Femur (tissue), 1 donor: ENCODE measurements at regions not wholly inside any gene's neighbourhood (a gene's known extent, or its start where the extent isn't known, plus 50 kb on each side); places are given as distances from the start of the nearest gene placed in this dataset.

ENCODE experiments used
- DNase-seq: peaks from one replicate; pipeline ENCODE4 v3.0.0-alpha.2; 2017

DNA sequence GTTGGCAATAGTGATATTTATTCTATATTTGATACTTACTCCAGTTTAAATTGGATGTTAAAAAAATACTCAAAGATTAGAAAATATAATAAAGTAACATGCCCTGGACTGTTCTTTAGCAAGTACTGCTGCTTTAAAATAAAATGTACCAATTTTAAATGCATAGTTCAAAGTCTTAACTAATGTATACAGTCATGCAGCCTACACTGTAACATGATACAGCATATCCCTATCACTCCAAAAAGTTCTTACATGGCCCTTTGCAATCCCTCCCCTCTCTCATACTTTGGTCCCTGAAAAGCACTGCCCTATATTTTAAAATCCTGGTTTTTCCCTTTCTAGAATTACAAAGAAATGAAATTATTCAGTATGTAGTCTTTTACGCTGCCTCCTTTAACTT, 726.6 kb downstream of the LTN1 start:
- DNase-seq: no peak

DNA sequence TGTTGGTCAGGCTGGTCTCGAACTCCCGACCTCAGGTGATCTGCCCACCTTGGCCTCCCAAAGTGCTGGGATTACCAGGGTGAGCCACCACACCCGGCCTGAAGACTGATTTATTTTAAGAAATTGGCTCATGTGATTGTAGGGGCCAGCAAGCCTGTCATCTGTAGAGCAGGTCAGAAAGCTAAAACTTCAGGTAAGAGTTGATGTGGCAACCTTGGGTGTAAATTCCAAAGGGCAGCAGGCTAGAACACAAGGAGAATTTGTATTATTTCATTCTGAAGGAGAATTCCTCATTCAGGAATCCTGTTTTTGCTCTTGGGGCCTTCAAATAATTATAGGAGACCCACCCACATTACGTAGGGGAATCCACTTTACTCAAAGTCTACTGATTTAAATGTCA, 728.7 kb downstream of the LTN1 start:
- no peak for DNase-seq

DNA sequence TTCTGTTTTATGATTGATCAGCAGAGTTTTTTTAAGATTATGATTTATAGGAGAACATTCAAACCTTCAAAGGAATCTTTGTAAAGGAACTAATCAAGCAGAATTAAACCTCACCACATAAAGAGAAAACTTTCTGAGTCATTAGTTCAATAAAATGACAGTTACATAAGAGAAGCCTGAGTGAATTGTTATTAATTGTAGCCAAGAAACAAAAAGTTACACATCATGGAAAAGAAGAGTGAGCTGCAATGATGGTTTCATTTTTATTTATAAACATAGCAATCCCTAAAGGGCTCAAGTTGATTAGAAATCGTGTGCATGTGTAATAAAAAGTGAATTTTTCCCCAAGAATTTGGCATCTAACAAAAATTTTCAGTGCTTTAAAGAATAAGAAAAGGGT, 731.4 kb downstream of the LTN1 start:
- no peak for DNase-seq

- no peak for DNase-seq
Measured at GRCh38 chr21:28257276-28257675, 735.4 kb downstream of the LTN1 start.

GRCh38 chr21:28256837-28257236, 735.8 kb downstream of the LTN1 start:
- DNase-seq: no peak

DNA sequence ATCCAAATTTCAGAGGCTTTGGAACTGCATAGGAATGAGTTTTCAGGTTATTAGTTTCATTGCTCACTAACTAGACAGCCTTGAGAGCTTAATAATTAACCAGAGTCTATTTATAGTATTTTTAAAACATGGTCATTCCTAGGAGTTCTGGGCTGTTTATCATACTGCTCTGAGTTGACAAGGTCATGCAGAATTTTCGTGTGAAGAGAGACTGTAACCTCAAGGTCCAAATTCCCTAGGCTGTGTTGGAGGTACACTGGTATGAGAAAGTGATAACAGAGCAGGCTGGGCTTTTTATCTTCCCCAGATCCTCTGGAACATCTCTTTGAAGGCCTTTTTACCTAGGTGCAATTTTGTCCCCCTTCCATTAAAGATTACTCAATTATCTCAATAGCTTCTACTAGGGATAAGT, 736.3 kb downstream of the LTN1 start:
- DNase-seq: no peak

DNA sequence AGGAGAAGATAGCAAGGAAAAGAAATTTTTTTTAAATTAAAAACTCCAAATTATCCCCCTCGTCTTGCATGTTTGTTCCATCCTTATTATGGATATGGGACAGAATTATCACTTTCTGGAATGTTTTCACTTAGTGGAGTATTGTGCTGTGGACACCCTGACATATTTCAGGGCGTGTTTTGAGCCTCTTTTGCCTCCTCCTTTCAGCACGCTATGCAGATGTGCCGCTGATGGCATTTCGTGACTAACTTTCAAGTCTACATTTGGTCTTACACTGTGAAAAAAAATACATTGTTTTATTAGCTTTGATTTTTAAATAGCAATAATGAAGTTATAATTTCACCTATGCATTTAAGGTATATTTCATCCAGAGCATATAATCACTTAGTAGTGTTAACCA, 738.7 kb downstream of the LTN1 start:
- no peak for DNase-seq

GRCh38 chr21:28253338-28253737, 739.3 kb downstream of the LTN1 start:
- no peak for DNase-seq

- no peak for DNase-seq
Measured at GRCh38 chr21:28252928-28253327, 739.7 kb downstream of the LTN1 start.

GRCh38 chr21:28250946-28251345, 741.7 kb downstream of the LTN1 start:
- no peak for DNase-seq

DNA sequence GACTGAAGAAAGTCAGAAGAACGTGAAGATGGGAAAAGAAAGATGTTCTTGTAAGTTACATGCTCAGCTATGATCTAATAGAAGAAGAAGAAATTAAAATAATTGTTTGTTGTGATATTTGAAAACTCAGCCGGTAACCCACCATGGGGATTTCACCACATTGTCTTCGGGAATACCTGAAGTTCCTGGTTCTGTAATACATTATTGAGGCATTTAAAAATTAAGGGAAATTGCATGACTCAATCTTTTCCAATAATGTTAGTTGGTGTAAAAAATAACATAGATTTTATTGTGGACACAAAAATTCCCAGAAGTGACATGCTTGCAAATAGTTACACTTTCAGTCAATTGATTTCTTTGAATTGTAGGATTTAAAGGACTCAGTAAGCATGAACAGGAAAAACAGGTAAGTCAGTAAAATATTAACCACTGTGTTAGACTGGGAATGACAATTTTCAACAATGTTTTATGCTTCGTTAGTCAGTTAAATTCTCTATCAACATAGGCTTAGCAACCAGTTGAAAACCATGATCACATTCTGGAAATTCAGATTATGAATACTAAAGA, 745.1 kb downstream of the LTN1 start:
- DNase-seq: no peak

DNA sequence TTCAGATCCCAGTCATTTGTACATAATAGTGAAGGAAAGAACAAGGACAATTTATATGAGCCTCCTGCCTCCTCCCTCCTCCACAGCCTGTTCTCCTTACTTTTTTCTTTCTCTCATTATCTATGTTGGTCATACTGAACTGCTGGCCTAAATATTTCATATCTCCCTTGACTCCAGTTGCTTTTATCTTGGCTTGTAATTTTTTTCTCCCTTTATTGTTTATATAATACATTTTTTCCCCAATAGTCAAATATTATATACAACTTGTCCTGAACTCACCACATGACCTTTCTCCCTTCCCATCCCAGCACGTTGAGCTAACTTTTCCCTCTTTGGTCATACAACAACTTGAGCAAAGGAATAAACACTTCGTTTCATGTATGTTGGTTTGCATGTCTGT, 752.1 kb downstream of the LTN1 start:
- DNase-seq: no peak

- no peak for DNase-seq
Measured at GRCh38 chr21:28239340-28239739, 753.3 kb downstream of the LTN1 start.

- DNase-seq: no peak
Measured at GRCh38 chr21:28237661-28238060, 755.0 kb downstream of the LTN1 start.

DNA sequence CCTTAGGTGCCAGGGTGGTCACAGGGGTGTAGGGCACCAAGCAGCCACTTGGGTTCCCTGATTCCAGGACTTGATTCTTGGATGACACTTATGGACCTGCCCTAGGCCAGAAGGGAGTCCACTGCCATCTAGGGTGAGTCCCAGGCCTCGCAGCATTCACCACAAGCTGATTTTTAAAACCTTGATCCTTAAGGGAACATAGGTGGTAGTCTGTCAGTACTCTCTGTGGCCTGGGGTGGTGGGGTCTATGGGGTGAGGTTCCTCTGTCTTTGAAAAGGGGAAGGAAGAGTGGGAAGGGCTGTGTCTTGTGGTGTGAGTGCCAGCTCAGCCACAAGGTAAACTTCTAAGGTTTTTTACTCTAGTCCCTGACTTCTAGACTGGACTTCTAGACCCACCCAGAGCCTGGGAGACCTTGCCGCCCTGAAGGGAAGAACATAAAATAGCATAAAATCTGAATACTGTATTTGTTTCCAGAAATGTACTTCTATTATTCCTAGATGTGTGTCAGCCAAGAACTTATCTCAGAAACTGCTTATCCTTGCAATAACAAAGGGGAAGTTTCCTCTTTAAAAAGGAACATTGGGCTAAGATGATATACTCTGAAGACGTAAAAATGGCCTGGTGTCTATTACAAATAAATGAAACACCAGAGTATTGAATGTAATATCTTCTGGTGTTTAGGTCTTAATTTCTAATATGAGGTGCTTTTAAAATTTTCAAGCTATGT, 757.3 kb downstream of the LTN1 start:
- no peak for DNase-seq

- DNase-seq: no peak
Measured at GRCh38 chr21:28234326-28234725, 758.4 kb downstream of the LTN1 start.

DNA sequence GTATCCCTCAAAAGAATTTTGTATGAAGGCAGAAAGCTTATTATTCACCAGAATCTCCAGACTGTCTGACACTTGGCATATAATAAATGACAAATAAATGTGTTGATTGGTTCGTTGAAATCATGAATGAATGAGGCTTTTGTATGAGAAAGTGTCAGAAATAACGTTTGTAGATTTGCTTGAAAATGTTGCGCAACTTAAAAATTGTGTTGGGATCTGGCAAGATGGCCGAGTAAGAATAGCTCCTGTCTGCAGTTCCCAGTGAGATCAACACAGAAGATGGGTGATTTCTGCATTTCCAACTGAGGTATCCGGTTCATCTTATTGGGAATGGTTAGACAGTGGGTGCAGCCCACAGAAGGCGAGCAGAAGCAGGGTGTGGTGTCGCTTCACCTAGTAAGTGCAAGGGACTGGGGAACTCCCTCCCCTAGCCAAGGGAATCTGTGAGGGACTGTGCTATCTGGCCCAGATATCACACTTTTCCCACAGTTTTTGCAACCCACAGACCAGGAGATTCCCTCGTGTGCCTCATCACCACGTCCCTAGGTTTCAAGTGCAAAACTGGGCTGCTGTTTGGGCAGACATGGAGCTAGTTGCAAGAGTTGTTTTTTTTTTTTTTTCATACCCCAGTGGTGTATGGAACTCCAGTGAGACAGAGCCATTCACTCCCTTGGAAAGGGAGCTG, 759.0 kb downstream of the LTN1 start:
- DNase-seq: no peak

DNA sequence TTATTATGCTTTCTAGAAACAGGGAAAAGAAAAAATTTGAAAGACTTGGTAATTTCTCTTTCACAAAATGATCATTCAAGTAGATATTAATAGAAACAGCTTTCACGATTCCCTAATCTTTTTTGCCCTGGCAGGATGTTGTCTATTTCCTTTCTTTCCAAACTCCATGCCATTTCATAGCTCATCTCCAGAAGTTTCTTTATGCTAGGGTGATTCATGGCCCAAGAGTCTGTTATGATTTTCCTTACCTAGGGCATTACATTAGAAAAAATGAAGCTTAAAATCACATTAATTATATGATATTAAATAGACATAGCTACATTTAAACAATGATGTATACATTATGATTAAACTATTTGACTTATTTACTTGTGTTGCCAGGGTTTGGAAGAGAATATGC, 762.1 kb downstream of the LTN1 start:
- no peak for DNase-seq

DNA sequence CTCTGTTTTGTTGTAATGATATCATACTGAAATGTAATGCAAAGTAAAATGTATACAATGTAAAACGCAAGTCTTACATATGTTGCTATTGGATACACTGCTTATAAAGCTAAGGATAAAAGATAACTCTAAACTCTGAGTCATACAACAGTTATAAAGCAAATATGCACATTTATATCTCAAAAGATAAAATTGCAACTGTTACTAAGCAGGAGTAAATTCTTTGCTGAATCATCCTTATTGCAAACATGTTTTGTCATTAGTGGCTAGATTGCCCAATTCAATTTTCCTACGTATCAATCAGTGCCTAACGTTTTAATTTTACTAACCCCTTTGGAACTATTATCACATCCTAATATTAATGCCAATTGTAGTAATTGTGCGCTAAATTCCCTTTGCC, 762.9 kb downstream of the LTN1 start:
- no peak for DNase-seq

- DNase-seq: no peak
Measured at GRCh38 chr21:28228636-28228995, 764.1 kb downstream of the LTN1 start.

- DNase-seq: no peak
Measured at GRCh38 chr21:28227881-28228635, 764.6 kb downstream of the LTN1 start.

DNA sequence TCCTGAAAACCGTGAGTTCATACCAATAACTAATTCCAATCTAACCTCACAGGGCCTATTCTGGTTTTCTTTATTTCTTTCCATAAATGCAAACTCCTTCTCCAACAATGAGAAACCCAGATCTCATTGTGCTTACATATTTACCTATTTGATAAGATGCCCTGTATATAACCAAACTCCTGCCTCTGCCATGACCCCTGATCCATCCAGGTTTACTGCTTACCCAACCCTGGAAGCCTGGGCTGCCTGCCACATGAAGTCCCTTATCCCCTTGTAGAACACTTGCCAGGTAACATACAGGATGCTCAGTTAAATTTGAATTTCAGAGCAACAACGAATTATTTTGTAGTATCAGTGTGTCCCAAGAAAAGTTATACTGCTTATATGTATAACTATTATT, 766.1 kb downstream of the LTN1 start:
- DNase-seq: no peak

GRCh38 chr21:28224191-28224726, 768.4 kb downstream of the LTN1 start:
- DNase-seq: no peak

DNA sequence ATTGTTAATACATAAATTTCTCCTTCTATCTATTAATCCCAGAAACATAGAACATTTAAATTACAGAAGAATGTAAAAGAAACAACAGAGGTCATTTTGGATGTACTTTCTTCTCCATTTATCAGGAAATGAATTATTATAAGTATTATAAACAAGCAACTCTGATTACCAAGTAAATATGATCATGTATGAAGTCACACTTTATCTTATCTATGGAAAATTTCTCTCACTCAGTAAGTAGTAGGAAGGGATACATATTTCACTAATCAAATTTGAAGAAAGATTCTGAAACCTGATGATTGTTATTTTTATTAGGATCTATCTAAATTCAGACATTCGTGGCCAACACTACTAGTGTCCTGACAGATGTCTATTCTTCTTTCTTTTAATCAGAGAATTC, 770.7 kb downstream of the LTN1 start:
- DNase-seq: no peak
